ENCODE measurements at regions not wholly inside any gene's neighbourhood (a gene's known extent, or its start where the extent isn't known, plus 50 kb on each side); places are given as distances from the start of the nearest gene placed in this dataset.

DNA sequence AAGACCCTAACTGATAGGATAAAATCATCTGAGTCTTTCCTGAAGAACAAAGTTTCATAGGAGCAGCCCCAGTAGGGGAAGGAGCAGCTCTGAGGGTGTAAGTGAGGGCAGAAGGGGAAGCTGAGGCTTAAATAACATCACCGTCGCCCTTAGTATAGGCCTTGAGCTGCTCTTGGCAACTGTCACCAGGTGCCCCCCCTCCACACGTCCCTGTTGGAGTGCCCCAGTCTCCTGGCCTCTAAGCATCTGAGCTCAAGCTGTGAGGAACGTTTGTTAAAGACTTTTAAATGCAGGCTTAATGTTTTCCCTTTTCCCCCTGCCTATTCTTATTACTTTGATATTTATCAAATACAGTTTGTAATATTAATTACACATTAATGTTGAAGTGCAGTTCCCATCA, 170.6 kb downstream of the ZIC5 start:
- H3K4me3 ChIP-seq (ENCODE audit: low read depth, low read length), result no peak overlapping the region
- DNase-seq (ENCODE audit: low read depth), result no peak
- no peak for TF ChIP-seq POLR2A (IDR thresholded peaks at IDR 0.05; ENCODE audit: extremely low read depth, insufficient read length)
- TF ChIP-seq MYC (IDR thresholded peaks at IDR 0.05; ENCODE audit: low read depth, low read length), result no peak
- TF ChIP-seq, protein P1, sequence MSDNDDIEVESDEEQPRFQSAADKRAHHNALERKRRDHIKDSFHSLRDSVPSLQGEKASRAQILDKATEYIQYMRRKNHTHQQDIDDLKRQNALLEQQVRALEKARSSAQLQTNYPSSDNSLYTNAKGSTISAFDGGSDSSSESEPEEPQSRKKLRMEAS (IDR thresholded peaks at IDR 0.05; ENCODE audit: low read depth, low read length), result no peak
- TF ChIP-seq, protein P2, sequence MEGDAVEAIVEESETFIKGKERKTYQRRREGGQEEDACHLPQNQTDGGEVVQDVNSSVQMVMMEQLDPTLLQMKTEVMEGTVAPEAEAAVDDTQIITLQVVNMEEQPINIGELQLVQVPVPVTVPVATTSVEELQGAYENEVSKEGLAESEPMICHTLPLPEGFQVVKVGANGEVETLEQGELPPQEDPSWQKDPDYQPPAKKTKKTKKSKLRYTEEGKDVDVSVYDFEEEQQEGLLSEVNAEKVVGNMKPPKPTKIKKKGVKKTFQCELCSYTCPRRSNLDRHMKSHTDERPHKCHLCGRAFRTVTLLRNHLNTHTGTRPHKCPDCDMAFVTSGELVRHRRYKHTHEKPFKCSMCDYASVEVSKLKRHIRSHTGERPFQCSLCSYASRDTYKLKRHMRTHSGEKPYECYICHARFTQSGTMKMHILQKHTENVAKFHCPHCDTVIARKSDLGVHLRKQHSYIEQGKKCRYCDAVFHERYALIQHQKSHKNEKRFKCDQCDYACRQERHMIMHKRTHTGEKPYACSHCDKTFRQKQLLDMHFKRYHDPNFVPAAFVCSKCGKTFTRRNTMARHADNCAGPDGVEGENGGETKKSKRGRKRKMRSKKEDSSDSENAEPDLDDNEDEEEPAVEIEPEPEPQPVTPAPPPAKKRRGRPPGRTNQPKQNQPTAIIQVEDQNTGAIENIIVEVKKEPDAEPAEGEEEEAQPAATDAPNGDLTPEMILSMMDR (IDR thresholded peaks at IDR 0.05; ENCODE audit: low read depth, low read length), result no peak

DNA sequence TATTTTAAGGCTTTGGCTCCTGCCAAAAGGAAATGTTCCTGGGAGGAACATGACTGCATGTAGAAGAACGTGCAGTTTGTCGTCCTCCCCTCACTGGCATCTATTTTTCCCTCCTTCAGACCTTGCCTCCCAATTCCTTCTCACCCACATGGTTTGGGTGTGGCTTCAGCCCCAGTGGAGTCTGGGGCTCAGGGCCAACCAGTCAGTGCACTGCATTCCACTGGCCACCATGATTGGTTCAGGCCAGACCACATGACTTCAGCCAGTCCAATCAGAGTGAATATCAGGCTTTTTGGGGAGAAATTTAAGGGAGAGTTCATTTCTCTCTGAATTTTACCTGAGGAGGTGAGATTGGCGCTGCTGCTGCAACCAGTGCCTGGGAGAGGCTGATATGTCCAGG, 171.6 kb downstream of the ZIC5 start:
- DNase-seq (ENCODE audit: low read depth), result no peak
- TF ChIP-seq MYC (IDR thresholded peaks at IDR 0.05; ENCODE audit: low read depth, low read length) (no peak), POLR2A (IDR thresholded peaks at IDR 0.05; ENCODE audit: extremely low read depth, insufficient read length) (no peak)
- TF ChIP-seq, protein P2 (IDR thresholded peaks at IDR 0.05; ENCODE audit: low read depth, low read length), result no peak
- no peak overlapping the region for H3K4me3 ChIP-seq (ENCODE audit: low read depth, low read length)

- TF ChIP-seq, protein P1 (IDR thresholded peaks at IDR 0.05; ENCODE audit: low read depth, low read length), result no peak
- TF ChIP-seq POLR2A (IDR thresholded peaks at IDR 0.05; ENCODE audit: extremely low read depth, insufficient read length) (no peak), MYC (IDR thresholded peaks at IDR 0.05; ENCODE audit: low read depth, low read length) (no peak)
- TF ChIP-seq, protein P2 (IDR thresholded peaks at IDR 0.05; ENCODE audit: low read depth, low read length), result no peak
- no peak for DNase-seq (ENCODE audit: low read depth)
- no peak overlapping the region for H3K4me3 ChIP-seq (ENCODE audit: low read depth, low read length)
Observed at GRCh38 chr13:99798756-99799155, 172.8 kb downstream of the ZIC5 start.

GRCh38 chr13:99797691-99798090, 173.9 kb downstream of the ZIC5 start:
- TF ChIP-seq, protein P2 (IDR thresholded peaks at IDR 0.05; ENCODE audit: low read depth, low read length), result no peak
- no peak for TF ChIP-seq POLR2A (IDR thresholded peaks at IDR 0.05; ENCODE audit: extremely low read depth, insufficient read length)
- TF ChIP-seq, protein P1 (IDR thresholded peaks at IDR 0.05; ENCODE audit: low read depth, low read length), result no peak
- no peak for TF ChIP-seq MYC (IDR thresholded peaks at IDR 0.05; ENCODE audit: low read depth, low read length)
- no peak for DNase-seq (ENCODE audit: low read depth)

GRCh38 chr13:99796175-99796819, 175.3 kb downstream of the ZIC5 start:
- H3K4me3 ChIP-seq (ENCODE audit: low read depth, low read length), result no peak overlapping the region
- peak; percentile 66 for DNase-seq (ENCODE audit: low read depth)
- TF ChIP-seq MYC (IDR thresholded peaks at IDR 0.05; ENCODE audit: low read depth, low read length), result no peak
- TF ChIP-seq, protein P1 (IDR thresholded peaks at IDR 0.05; ENCODE audit: low read depth, low read length), result 0 out of 2 replicates have a peak, but pooled peaks have one; percentile 7

More at GRCh38 chr13:99797691-99798090, 173.9 kb downstream of the ZIC5 start:
- H3K4me3 ChIP-seq (ENCODE audit: low read depth, low read length), result no peak overlapping the region

GRCh38 chr13:99792079-99792921, 179.3 kb downstream of the ZIC5 start:
- no peak for DNase-seq (ENCODE audit: low read depth)
- TF ChIP-seq, protein P1 (IDR thresholded peaks at IDR 0.05; ENCODE audit: low read depth, low read length), result no peak
- no peak overlapping the region for H3K4me3 ChIP-seq (ENCODE audit: low read depth, low read length)
